Endothelial cell of hepatic sinusoid (primary cell): ENCODE measurements at regions not wholly inside any gene's neighbourhood (a gene's known extent, or its start where the extent isn't known, plus 50 kb on each side); places are given as distances from the start of the nearest gene placed in this dataset.
"Not testable (repeated sequence)": the region's sequence is repeated elsewhere in the genome, so short reads cannot be mapped to it uniquely, and the experiment has no call there.

Source experiments
- in situ Hi-C: cut with HindIII; loops from 2 replicates; pipeline ENCODE4 v1.10.0; 2017; ENCODE audit warnings: low sequenced_read_pairs

- in situ Hi-C loops, result no loop called here
Measured at GRCh38 chr9:110076894-110077725, 130.8 kb downstream of the C9orf152 start.

GRCh38 chr9:110077925-110078324 is 130.0 kb downstream of the C9orf152 start:
- in situ Hi-C loops, result no loop called here

GRCh38 chr9:110078604-110079003 is 129.4 kb downstream of the C9orf152 start:
- in situ Hi-C loops, result no loop called here

- in situ Hi-C loops, result no loop called here
Measured at GRCh38 chr9:110081395-110081794, 126.6 kb downstream of the C9orf152 start.

- in situ Hi-C loops, result no loop called here
Measured at GRCh38 chr9:110083866-110084265, 124.1 kb downstream of the C9orf152 start.

GRCh38 chr9:110086537-110086936 is 121.4 kb downstream of the C9orf152 start:
- in situ Hi-C loops, result no loop called here

GRCh38 chr9:110087605-110088004 is 120.4 kb downstream of the C9orf152 start:
- in situ Hi-C loops, result no loop called here

GRCh38 chr9:110088099-110088498 is 119.9 kb downstream of the C9orf152 start:
- in situ Hi-C loops, result no loop called here

- in situ Hi-C loops, result no loop called here
Measured at GRCh38 chr9:110089681-110090370, 118.1 kb downstream of the C9orf152 start.

- in situ Hi-C loops, result no loop called here
Measured at GRCh38 chr9:110092792-110093191, 115.2 kb downstream of the C9orf152 start.

- in situ Hi-C loops, result no loop called here
Measured at GRCh38 chr9:110093417-110093816, 114.5 kb downstream of the C9orf152 start.

GRCh38 chr9:110093871-110094270 is 114.1 kb downstream of the C9orf152 start:
- in situ Hi-C loops, result no loop called here

- in situ Hi-C loops, result no loop called here
Measured at GRCh38 chr9:110095161-110095595, 112.8 kb downstream of the C9orf152 start.

GRCh38 chr9:110095776-110096175 is 112.2 kb downstream of the C9orf152 start:
- in situ Hi-C loops, result no loop called here

- in situ Hi-C loops, result not testable (repeated sequence)
Measured at GRCh38 chr9:110096674-110097073, 111.3 kb downstream of the C9orf152 start.

- in situ Hi-C loops, result no loop called here
Measured at GRCh38 chr9:110099236-110100095, 108.5 kb downstream of the C9orf152 start.

GRCh38 chr9:110101531-110102161 is 106.3 kb downstream of the C9orf152 start:
- in situ Hi-C loops, result no loop called here

GRCh38 chr9:110103257-110103656 is 104.7 kb downstream of the C9orf152 start:
- in situ Hi-C loops, result no loop called here

GRCh38 chr9:110104261-110104809 is 103.6 kb downstream of the C9orf152 start:
- in situ Hi-C loops, result no loop called here

- in situ Hi-C loops, result no loop called here
Measured at GRCh38 chr9:110105107-110105506, 102.9 kb downstream of the C9orf152 start.
